SK-N-SH (cell line): ENCODE measurements at regions not wholly inside any gene's neighbourhood (a gene's known extent, or its start where the extent isn't known, plus 50 kb on each side); places are given as distances from the start of the nearest gene placed in this dataset.

Experiments
- CTCF ChIA-PET: fragments of 300-600, 350-600 bp; formaldehyde crosslinking; extraction: SDS; loops from one replicate; lab custom pipeline; 2021; lab: Yijun Ruan, JAX
- POLR2A ChIA-PET: fragments of 350-600 bp; sonication (Branson Sonifier 250); formaldehyde crosslinking; extraction: SDS; loops from one replicate; lab custom pipeline; 2020; ENCODE audit warnings: antibody characterized with exemption, inconsistent platforms; lab: Yijun Ruan, JAX
- DNase-seq: peaks from one replicate; pipeline ENCODE4 v3.0.0; 2012
- H2AFZ ChIP-seq: fragments of 200-600 bp; sonication (generic); 2 replicates; pipeline ENCODE4 v1.8.1; 2016; ENCODE audit warnings: antibody characterized with exemption, mild to moderate bottlenecking, low read depth
- H3F3A ChIP-seq: fragments of 200-600 bp; sonication (generic); replicated peaks from 2 replicates; pipeline ENCODE3; 2016; ENCODE audit warnings: antibody characterized with exemption, mild to moderate bottlenecking; ENCODE audit not compliant: insufficient read depth
- H3K27ac ChIP-seq, 2 experiments: fragments of 200-500 bp in 1 of 2; fragments of 200-600 bp in 1 of 2; sonication (Bioruptor generic) in 1 of 2; sonication (generic), shearing (Covaris generic) in 1 of 2; 2 replicates each; pipeline versions ENCODE4 v1.5.1 to v1.6.1; 2014 to 2016; ENCODE audit warnings: low read depth in 2 of 2, inconsistent platforms in 1 of 2, low read length in 1 of 2, mild to moderate bottlenecking in 1 of 2, mixed read lengths in 1 of 2
- H3K27me3 ChIP-seq: fragments of 200-600 bp; sonication (generic), shearing (Covaris generic); 2 replicates; pipeline ENCODE4 v1.6.1; 2016; ENCODE audit warnings: mixed run types; ENCODE audit not compliant: insufficient read depth
- H3K36me3 ChIP-seq, 2 experiments: fragments of 200-500 bp in 1 of 2; fragments of 200-600 bp in 1 of 2; sonication (Bioruptor generic) in 1 of 2; sonication (generic) in 1 of 2; replicated peaks in 1 of 2; 2 replicates each; pipeline versions ENCODE3 to v1.5.1; 2014 to 2016; ENCODE audit warnings: low read length in 1 of 2, mild to moderate bottlenecking in 1 of 2; ENCODE audit not compliant: insufficient read depth in 2 of 2, control insufficient read depth in 1 of 2
- H3K4me1 ChIP-seq, 2 experiments: fragments of 200-500 bp in 1 of 2; fragments of 200-600 bp in 1 of 2; sonication (Bioruptor generic) in 1 of 2; sonication (generic), shearing (Covaris generic) in 1 of 2; 2 replicates each; pipeline versions ENCODE4 v1.5.1 to v1.6.1; 2014 to 2016; ENCODE audit warnings: low read depth in 1 of 2, low read length in 1 of 2, mixed run types in 1 of 2; ENCODE audit not compliant: insufficient read depth in 2 of 2, control insufficient read depth in 1 of 2
- H3K4me2 ChIP-seq: fragments of 200-600 bp; sonication (generic), shearing (Covaris generic); 2 replicates; pipeline ENCODE4 v1.6.1; 2017; ENCODE audit warnings: mixed run types
- H3K4me3 ChIP-seq, 2 experiments: fragments of 200-500 bp in 1 of 2; fragments of 200-600 bp in 1 of 2; sonication (Bioruptor generic) in 1 of 2; sonication (generic), shearing (Covaris generic) in 1 of 2; 2 replicates each; pipeline versions ENCODE4 v1.5.1 to v1.8.1; 2014 to 2016; ENCODE audit warnings: low read depth in 2 of 2, inconsistent platforms in 1 of 2, low read length in 1 of 2, mild to moderate bottlenecking in 1 of 2, mixed read lengths in 1 of 2, moderate library complexity in 1 of 2
- H3K79me2 ChIP-seq: fragments of 200-600 bp; sonication (generic); 2 replicates; pipeline ENCODE4 v1.8.1; 2017; ENCODE audit warnings: mild to moderate bottlenecking; ENCODE audit not compliant: insufficient read depth
- H3K9ac ChIP-seq: fragments of 200-600 bp; sonication (generic); 2 replicates; pipeline ENCODE4 v1.6.1; 2017; ENCODE audit warnings: mixed run types
- H3K9me2 ChIP-seq: fragments of 200-600 bp; sonication (generic); 2 replicates; pipeline ENCODE4 v1.6.1; 2017; ENCODE audit warnings: mixed run types
- H3K9me3 ChIP-seq: fragments of 200-600 bp; sonication (generic); 2 replicates; pipeline ENCODE4 v1.6.1; 2017; ENCODE audit warnings: mixed run types, mild to moderate bottlenecking, moderate library complexity
- H4K20me1 ChIP-seq: fragments of 200-600 bp; sonication (generic); 2 replicates; pipeline ENCODE4 v1.6.1; 2017; ENCODE audit warnings: mild to moderate bottlenecking, mixed run types; ENCODE audit not compliant: insufficient read depth
- CHD2 ChIP-seq: fragments of 150-350 bp; IDR thresholded peaks from 2 replicates; pipeline ENCODE4 v1.6.1; 2018; ENCODE audit warnings: low read length; ENCODE audit not compliant: partially characterized antibody
- EP300 ChIP-seq, 2 experiments: IDR thresholded peaks; 2 replicates each; pipeline versions ENCODE4 v1.4.0 to v1.6.1; 2012; ENCODE audit warnings: borderline replicate concordance in 1 of 2, low read depth in 1 of 2, low read length in 1 of 2
- EZH2phosphoT487 ChIP-seq: fragments of 200-600 bp; sonication (generic); IDR thresholded peaks from 2 replicates; pipeline ENCODE4 v1.6.1; 2017; ENCODE audit warnings: low read depth, mixed run types, mild to moderate bottlenecking, antibody characterized with exemption, moderate library complexity, borderline replicate concordance
- JUND ChIP-seq: IDR thresholded peaks from 2 replicates; pipeline ENCODE4 v1.4.0; 2012
- RAD21 ChIP-seq: IDR thresholded peaks from 2 replicates; pipeline ENCODE4 v1.6.1; 2012; ENCODE audit warnings: mild to moderate bottlenecking, low read length
- RXRA ChIP-seq: IDR thresholded peaks from 2 replicates; pipeline ENCODE4 v1.4.0; 2012; ENCODE audit warnings: low read depth, mild to moderate bottlenecking, borderline replicate concordance
- SIN3A ChIP-seq: IDR thresholded peaks from 2 replicates; pipeline ENCODE4 v1.6.1; 2012; ENCODE audit warnings: low read depth, mild to moderate bottlenecking, low read length, moderate library complexity, borderline replicate concordance
- SMC3 ChIP-seq: IDR thresholded peaks from 2 replicates; pipeline ENCODE4 v1.6.1; 2012; ENCODE audit warnings: low read depth, low read length, improper control_type of control experiment
- TCF12 ChIP-seq: IDR thresholded peaks from 2 replicates; pipeline ENCODE4 v1.4.0; 2012
- YY1 ChIP-seq: IDR thresholded peaks from 2 replicates; pipeline ENCODE4 v1.4.0; 2012; ENCODE audit warnings: low read depth, mild to moderate bottlenecking
- WGBS: methylation state at CpG from one replicate; pipeline ENCODE4 v1.1.6; 2017; ENCODE audit warnings: low lambda C conversion rate; 5-methylcytosine and 5-hydroxymethylcytosine counted together
- TF ChIP-seq, protein P1 (sequence below): fragments of 150-350 bp; IDR thresholded peaks from 2 replicates; pipeline ENCODE4 v1.6.1; 2016; ENCODE audit warnings: mild to moderate bottlenecking, low read depth, low read length
- TF ChIP-seq, protein P2 (sequence below): fragments of 200-600 bp; sonication (generic); IDR thresholded peaks from 2 replicates; pipeline ENCODE4 v1.6.1; 2017; ENCODE audit warnings: antibody characterized with exemption, mild to moderate bottlenecking, moderate library complexity
- TF ChIP-seq, protein P3 (sequence below): IDR thresholded peaks from 2 replicates; pipeline ENCODE4 v1.4.0; 2012; ENCODE audit warnings: low read depth, borderline replicate concordance
- TF ChIP-seq, protein P4 (sequence below): fragments of 150-350 bp; IDR thresholded peaks from 2 replicates; pipeline ENCODE4 v1.6.1; 2017; ENCODE audit warnings: antibody characterized with exemption, low read length, low read depth, borderline replicate concordance

DNA sequence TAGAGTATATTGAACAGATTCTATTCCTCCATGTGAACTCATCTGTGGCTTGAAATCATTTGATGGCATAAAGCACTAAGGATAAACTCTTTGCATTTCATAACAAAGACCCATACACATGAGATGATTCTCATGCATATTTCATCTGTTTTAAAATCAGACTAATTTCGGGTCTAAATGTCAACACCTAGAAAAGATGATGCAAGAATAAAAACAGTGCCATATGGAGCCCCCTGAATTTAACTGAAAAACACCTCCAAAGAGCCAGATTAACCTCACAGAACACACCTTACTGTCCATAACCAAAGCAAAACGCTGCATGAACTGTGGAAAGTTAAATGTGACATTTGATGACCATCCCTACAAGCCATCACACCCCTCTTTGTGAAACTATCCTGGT lies 59.7 kb downstream of the ELAPOR2 start:
- no peak overlapping the region for H3K27ac ChIP-seq
- H3K9ac ChIP-seq = no peak overlapping the region
- CTCF ChIA-PET = interaction anchor here (2.9 kb wide), 1 partner anchor 148 kb away, joined by 8 read pairs; no protein-coding TSS in a partner anchor
- DNase-seq = no peak
- H2AFZ ChIP-seq = no peak overlapping the region
- no peaks in the 10 kb centered on the region for H3K9me2 ChIP-seq
- WGBS = 81% methylated on average over 2 of the region's 2 CpGs
- peaks cover 12 to 51% of the 10 kb centered on the region in 2 experiments; a peak in 3 of 4 replicates for H3K4me1 ChIP-seq
- no peaks in the 10 kb centered on the region for H3K36me3 ChIP-seq
- TF ChIP-seq, protein P1, sequence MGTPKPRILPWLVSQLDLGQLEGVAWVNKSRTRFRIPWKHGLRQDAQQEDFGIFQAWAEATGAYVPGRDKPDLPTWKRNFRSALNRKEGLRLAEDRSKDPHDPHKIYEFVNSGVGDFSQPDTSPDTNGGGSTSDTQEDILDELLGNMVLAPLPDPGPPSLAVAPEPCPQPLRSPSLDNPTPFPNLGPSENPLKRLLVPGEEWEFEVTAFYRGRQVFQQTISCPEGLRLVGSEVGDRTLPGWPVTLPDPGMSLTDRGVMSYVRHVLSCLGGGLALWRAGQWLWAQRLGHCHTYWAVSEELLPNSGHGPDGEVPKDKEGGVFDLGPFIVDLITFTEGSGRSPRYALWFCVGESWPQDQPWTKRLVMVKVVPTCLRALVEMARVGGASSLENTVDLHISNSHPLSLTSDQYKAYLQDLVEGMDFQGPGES = no peak
- TF ChIP-seq EP300 (IDR thresholded peaks at IDR 0.05; ENCODE audit: borderline replicate concordance in 1 of 2, low read depth in 1 of 2, low read length in 1 of 2) = no peak
- no peak for TF ChIP-seq RAD21
- TF ChIP-seq RXRA = no peak
- TF ChIP-seq, protein P2, sequence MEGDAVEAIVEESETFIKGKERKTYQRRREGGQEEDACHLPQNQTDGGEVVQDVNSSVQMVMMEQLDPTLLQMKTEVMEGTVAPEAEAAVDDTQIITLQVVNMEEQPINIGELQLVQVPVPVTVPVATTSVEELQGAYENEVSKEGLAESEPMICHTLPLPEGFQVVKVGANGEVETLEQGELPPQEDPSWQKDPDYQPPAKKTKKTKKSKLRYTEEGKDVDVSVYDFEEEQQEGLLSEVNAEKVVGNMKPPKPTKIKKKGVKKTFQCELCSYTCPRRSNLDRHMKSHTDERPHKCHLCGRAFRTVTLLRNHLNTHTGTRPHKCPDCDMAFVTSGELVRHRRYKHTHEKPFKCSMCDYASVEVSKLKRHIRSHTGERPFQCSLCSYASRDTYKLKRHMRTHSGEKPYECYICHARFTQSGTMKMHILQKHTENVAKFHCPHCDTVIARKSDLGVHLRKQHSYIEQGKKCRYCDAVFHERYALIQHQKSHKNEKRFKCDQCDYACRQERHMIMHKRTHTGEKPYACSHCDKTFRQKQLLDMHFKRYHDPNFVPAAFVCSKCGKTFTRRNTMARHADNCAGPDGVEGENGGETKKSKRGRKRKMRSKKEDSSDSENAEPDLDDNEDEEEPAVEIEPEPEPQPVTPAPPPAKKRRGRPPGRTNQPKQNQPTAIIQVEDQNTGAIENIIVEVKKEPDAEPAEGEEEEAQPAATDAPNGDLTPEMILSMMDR = no peak
- no peak for TF ChIP-seq EZH2phosphoT487
- no peak for TF ChIP-seq SMC3
- no peak for TF ChIP-seq JUND
- no peak for TF ChIP-seq SIN3A
- no peak for TF ChIP-seq YY1
- TF ChIP-seq CHD2 = no peak
- TF ChIP-seq, protein P3, sequence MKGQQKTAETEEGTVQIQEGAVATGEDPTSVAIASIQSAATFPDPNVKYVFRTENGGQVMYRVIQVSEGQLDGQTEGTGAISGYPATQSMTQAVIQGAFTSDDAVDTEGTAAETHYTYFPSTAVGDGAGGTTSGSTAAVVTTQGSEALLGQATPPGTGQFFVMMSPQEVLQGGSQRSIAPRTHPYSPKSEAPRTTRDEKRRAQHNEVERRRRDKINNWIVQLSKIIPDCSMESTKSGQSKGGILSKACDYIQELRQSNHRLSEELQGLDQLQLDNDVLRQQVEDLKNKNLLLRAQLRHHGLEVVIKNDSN = no peak
- TF ChIP-seq, protein P4, sequence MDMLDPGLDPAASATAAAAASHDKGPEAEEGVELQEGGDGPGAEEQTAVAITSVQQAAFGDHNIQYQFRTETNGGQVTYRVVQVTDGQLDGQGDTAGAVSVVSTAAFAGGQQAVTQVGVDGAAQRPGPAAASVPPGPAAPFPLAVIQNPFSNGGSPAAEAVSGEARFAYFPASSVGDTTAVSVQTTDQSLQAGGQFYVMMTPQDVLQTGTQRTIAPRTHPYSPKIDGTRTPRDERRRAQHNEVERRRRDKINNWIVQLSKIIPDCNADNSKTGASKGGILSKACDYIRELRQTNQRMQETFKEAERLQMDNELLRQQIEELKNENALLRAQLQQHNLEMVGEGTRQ = no peak
- TF ChIP-seq TCF12 = no peak
- peak overlapping the region; percentile 61; the same call in 1 of the 2 replicates for H3K4me2 ChIP-seq
- peaks cover 17% of the 10 kb centered on the region; the same call in 1 of the 2 replicates for H4K20me1 ChIP-seq
- H3K9me3 ChIP-seq = no peaks in the 10 kb centered on the region
- H3K79me2 ChIP-seq = peaks cover 46% of the 10 kb centered on the region
- H3F3A ChIP-seq = peaks cover 9% of the 10 kb centered on the region
- no peak overlapping the region for H3K4me3 ChIP-seq
- POLR2A ChIA-PET = interaction anchor here (2.0 kb wide), 1 partner anchor 152 kb away, joined by 4 read pairs; the partner anchor contains the start of gene DMTF1
- H3K27me3 ChIP-seq = no peaks in the 10 kb centered on the region
